SU-DHL-6 (cell line): ENCODE measurements at regions not wholly inside any gene's neighbourhood (a gene's known extent, or its start where the extent isn't known, plus 50 kb on each side); places are given as distances from the start of the nearest gene placed in this dataset.

ENCODE experiments used
- H2AFZ ChIP-seq: fragments of 200-600 bp; sonication (generic); 2 replicates; pipeline ENCODE4 v1.6.1; 2014; ENCODE audit warnings: low read depth, mild to moderate bottlenecking, moderate library complexity, mixed read lengths, antibody characterized with exemption, low read length; ENCODE audit not compliant: severe bottlenecking
- H3F3A ChIP-seq: fragments of 200-600 bp; shearing (Covaris generic); 2 replicates; pipeline ENCODE4 v1.6.0; 2016; ENCODE audit warnings: antibody characterized with exemption, mild to moderate bottlenecking; ENCODE audit not compliant: insufficient read depth
- H3K27ac ChIP-seq: fragments of 200-600 bp; sonication (generic); 2 replicates; pipeline ENCODE4 v1.5.1; 2016; ENCODE audit warnings: low read depth, mild to moderate bottlenecking, low read length, moderate library complexity, mixed read lengths
- H3K27me3 ChIP-seq: fragments of 200-600 bp; sonication (generic), shearing (Covaris generic); 2 replicates; pipeline ENCODE4 v1.6.0; 2014; ENCODE audit warnings: mild to moderate bottlenecking, low read length
- H3K36me3 ChIP-seq: fragments of 200-600 bp; sonication (generic); 2 replicates; pipeline ENCODE4 v1.6.1; 2014; ENCODE audit warnings: mild to moderate bottlenecking, low read length, mixed read lengths
- H3K4me2 ChIP-seq: fragments of 300-600, 200-600 bp; shearing (Covaris generic), sonication (generic); 2 replicates; pipeline ENCODE4 v1.6.0; 2014; ENCODE audit warnings: low read length, low read depth, mild to moderate bottlenecking; ENCODE audit not compliant: poor library complexity, severe bottlenecking
- H3K4me3 ChIP-seq: fragments of 200-600 bp; sonication (generic); 2 replicates; pipeline ENCODE4 v1.5.1; 2014; ENCODE audit warnings: antibody characterized with exemption, low read length, mild to moderate bottlenecking, mixed read lengths; ENCODE audit not compliant: insufficient read depth, poor library complexity, severe bottlenecking
- H3K79me2 ChIP-seq: fragments of 200-600 bp; sonication (generic); 2 replicates; pipeline ENCODE4 v1.6.1; 2014; ENCODE audit warnings: mild to moderate bottlenecking, low read length, moderate library complexity; ENCODE audit not compliant: insufficient read depth
- H3K9ac ChIP-seq: fragments of 200-600 bp; sonication (generic); 2 replicates; pipeline ENCODE4 v1.7.0; 2014; ENCODE audit warnings: mild to moderate bottlenecking, low read length
- H3K9me2 ChIP-seq: fragments of 200-600 bp; sonication (generic); replicated peaks from 2 replicates; pipeline ENCODE4 v1.6.1; 2014; ENCODE audit warnings: low read length; ENCODE audit not compliant: insufficient read depth
- H3K9me3 ChIP-seq: fragments of 200-600 bp; sonication (generic); 2 replicates; pipeline ENCODE4 v1.6.1; 2014; ENCODE audit warnings: low read length, mixed read lengths; ENCODE audit not compliant: insufficient read depth
- H4K20me1 ChIP-seq: fragments of 200-600 bp; sonication (generic); 2 replicates; pipeline ENCODE4 v1.6.1; 2014; ENCODE audit warnings: low read depth, mild to moderate bottlenecking, antibody characterized with exemption, low read length, moderate library complexity, mixed read lengths
- EZH2phosphoT487 ChIP-seq: fragments of 200-600 bp; sonication (generic), shearing (Covaris generic); conservative IDR thresholded peaks from 2 replicates; pipeline ENCODE4 v1.6.1; 2018; ENCODE audit warnings: mild to moderate bottlenecking, antibody characterized with exemption, low read length, moderate library complexity, mixed read lengths
- TF ChIP-seq, protein P1 (sequence below): fragments of 200-600 bp; sonication (generic); IDR thresholded peaks from one replicate; pipeline ENCODE4 v1.5.1; 2017; ENCODE audit warnings: antibody characterized with exemption, mild to moderate bottlenecking, low read length, moderate library complexity; ENCODE audit not compliant: insufficient read depth, poor library complexity, severe bottlenecking

DNA sequence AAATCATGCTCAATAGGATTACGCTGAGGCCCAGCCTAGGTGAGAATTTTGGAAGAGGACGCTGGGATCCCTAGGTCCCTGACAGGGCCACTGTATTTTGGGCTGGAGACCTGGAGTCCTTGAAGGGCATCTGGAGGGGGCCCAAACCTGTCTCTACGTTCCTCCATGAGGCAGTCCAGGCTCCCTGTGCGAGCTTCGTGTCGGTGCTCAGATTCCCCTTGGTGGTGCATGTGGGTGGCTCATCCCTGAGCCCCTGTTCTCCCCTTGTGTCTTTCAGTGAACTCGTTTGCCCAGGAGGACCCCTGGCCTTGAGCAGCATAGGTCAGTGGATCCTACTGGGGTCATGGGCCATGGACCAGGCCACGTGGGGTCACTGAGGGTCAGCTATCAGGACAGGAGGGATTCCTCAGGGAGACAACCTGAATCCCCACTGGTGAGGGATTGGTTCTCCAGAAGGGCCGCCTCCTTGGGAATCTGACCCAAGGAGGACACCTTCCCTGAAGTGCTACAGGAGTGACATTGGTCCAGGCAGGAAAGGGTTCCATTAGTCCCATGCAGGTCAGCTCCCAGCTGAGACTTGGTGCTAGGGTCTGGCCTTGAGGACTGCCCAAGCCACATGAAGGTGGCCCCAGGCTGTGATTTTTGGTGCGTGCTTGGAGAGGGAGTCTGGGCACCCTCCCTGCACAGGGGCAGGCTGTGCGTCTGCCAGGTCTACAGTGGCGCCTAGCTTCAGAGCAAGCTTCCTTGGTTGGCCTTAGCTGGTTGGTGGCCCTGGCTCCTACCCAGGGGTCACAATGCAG, 229.8 kb downstream of the SNRPN start:
- H4K20me1 ChIP-seq, result no peaks in the 10 kb centered on the region
- no peaks in the 10 kb centered on the region for H3K9me3 ChIP-seq
- H3K36me3 ChIP-seq, result no peaks in the 10 kb centered on the region
- no peaks in the 10 kb centered on the region for H3K79me2 ChIP-seq
- no peak for TF ChIP-seq EZH2phosphoT487
- TF ChIP-seq, protein P1, sequence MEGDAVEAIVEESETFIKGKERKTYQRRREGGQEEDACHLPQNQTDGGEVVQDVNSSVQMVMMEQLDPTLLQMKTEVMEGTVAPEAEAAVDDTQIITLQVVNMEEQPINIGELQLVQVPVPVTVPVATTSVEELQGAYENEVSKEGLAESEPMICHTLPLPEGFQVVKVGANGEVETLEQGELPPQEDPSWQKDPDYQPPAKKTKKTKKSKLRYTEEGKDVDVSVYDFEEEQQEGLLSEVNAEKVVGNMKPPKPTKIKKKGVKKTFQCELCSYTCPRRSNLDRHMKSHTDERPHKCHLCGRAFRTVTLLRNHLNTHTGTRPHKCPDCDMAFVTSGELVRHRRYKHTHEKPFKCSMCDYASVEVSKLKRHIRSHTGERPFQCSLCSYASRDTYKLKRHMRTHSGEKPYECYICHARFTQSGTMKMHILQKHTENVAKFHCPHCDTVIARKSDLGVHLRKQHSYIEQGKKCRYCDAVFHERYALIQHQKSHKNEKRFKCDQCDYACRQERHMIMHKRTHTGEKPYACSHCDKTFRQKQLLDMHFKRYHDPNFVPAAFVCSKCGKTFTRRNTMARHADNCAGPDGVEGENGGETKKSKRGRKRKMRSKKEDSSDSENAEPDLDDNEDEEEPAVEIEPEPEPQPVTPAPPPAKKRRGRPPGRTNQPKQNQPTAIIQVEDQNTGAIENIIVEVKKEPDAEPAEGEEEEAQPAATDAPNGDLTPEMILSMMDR, result no peak
- H3K9me2 ChIP-seq, result no peaks in the 10 kb centered on the region
- H3K27ac ChIP-seq, result no peak overlapping the region
- no peak overlapping the region for H2AFZ ChIP-seq
- no peaks in the 10 kb centered on the region for H3K27me3 ChIP-seq
- no peak overlapping the region for H3K9ac ChIP-seq
- no peaks in the 10 kb centered on the region for H3F3A ChIP-seq
- H3K4me3 ChIP-seq, result no peak overlapping the region
- H3K4me2 ChIP-seq, result no peak overlapping the region

GRCh38 chr15:25185156-25185710, 230.4 kb downstream of the SNRPN start:
- TF ChIP-seq, protein P1, result no peak
- no peak for TF ChIP-seq EZH2phosphoT487
- Histone ChIP-seq H2AFZ (no peak overlapping the region), H3K27me3 (no peaks in the 10 kb centered on the region), H4K20me1 (no peaks in the 10 kb centered on the region), H3K9me3 (no peaks in the 10 kb centered on the region), H3K4me2 (no peak overlapping the region), H3K9ac (no peak overlapping the region), H3K79me2 (no peaks in the 10 kb centered on the region), H3K4me3 (no peak overlapping the region), H3K36me3 (no peaks in the 10 kb centered on the region), H3K9me2 (no peaks in the 10 kb centered on the region), H3F3A (no peaks in the 10 kb centered on the region), H3K27ac (no peak overlapping the region)

- TF ChIP-seq, protein P1, result no peak
- TF ChIP-seq EZH2phosphoT487, result no peak
Measured at GRCh38 chr15:25185791-25186190, 231.0 kb downstream of the SNRPN start.

More at GRCh38 chr15:25185791-25186190, 231.0 kb downstream of the SNRPN start:
- Histone ChIP-seq H3F3A (no peaks in the 10 kb centered on the region), H3K4me3 (no peak overlapping the region), H3K4me2 (no peak overlapping the region), H3K79me2 (no peaks in the 10 kb centered on the region), H2AFZ (no peak overlapping the region), H3K27me3 (no peaks in the 10 kb centered on the region), H3K9me3 (no peaks in the 10 kb centered on the region), H3K36me3 (no peaks in the 10 kb centered on the region), H4K20me1 (no peaks in the 10 kb centered on the region), H3K9ac (no peak overlapping the region), H3K27ac (no peak overlapping the region), H3K9me2 (no peaks in the 10 kb centered on the region)
